SK-N-SH treated with all-trans-retinoic acid at 6 μM for 48 hours (cell line): ENCODE measurements at regions not wholly inside any gene's neighbourhood (a gene's known extent, or its start where the extent isn't known, plus 50 kb on each side); places are given as distances from the start of the nearest gene placed in this dataset.
A peak's percentile ranks its signal among the peaks of the same experiment; 100 is the strongest.

Experiments used
- ATAC-seq: fragments of 200-7000 bp; cut with Tn5 transposase; 3 replicates; pipeline ENCODE4 v1.9.1; 2020; ENCODE audit warnings: mild to moderate bottlenecking, moderate library complexity
- ARNTL ChIP-seq: fragments of 450-650 bp; formaldehyde crosslinking; IDR thresholded peaks from 2 replicates; pipeline ENCODE4 v1.5.0; 2020; ENCODE audit warnings: low read depth, mild to moderate bottlenecking, moderate library complexity, borderline replicate concordance
- BACH2 ChIP-seq: fragments of 250-450 bp; sonication (Bioruptor Pico); IDR thresholded peaks from 2 replicates; pipeline ENCODE4 v1.9.0; 2021; ENCODE audit warnings: mild to moderate bottlenecking, borderline replicate concordance
- CREB5 ChIP-seq: fragments of 250-450 bp; sonication (Bioruptor Pico); IDR thresholded peaks from 2 replicates; pipeline ENCODE4 v1.5.1; 2020; ENCODE audit warnings: low read depth, mild to moderate bottlenecking, moderate library complexity
- CSDC2 ChIP-seq: fragments of 250-450 bp; sonication (Bioruptor Pico); IDR thresholded peaks from 2 replicates; pipeline ENCODE4 v1.5.0; 2020; ENCODE audit warnings: mild to moderate bottlenecking, moderate library complexity
- ESRRG ChIP-seq: fragments of 250-450 bp; sonication (Bioruptor Pico); IDR thresholded peaks from 2 replicates; pipeline ENCODE4 v1.6.1; 2021; ENCODE audit warnings: mild to moderate bottlenecking
- GLIS3 ChIP-seq: fragments of 250-450 bp; sonication (Bioruptor Pico); IDR thresholded peaks from 2 replicates; pipeline ENCODE4 v1.5.0; 2020; ENCODE audit warnings: mild to moderate bottlenecking, moderate library complexity
- ISL1 ChIP-seq: fragments of 250-450 bp; sonication (Bioruptor Pico); IDR thresholded peaks from 2 replicates; pipeline ENCODE4 v2.1.2; 2022; ENCODE audit warnings: mild to moderate bottlenecking, moderate library complexity
- OSR1 ChIP-seq: fragments of 250-450 bp; sonication (Bioruptor Pico); IDR thresholded peaks from 2 replicates; pipeline ENCODE4 v1.8.0; 2022; ENCODE audit warnings: moderate library complexity, mild to moderate bottlenecking, inconsistent platforms
- PPARA ChIP-seq: fragments of 250-450 bp; sonication (Bioruptor Pico); IDR thresholded peaks from 2 replicates; pipeline ENCODE4 v1.5.0; 2020; ENCODE audit warnings: mild to moderate bottlenecking, borderline replicate concordance
- SNAI2 ChIP-seq: fragments of 250-450 bp; sonication (Bioruptor Pico); IDR thresholded peaks from 2 replicates; pipeline ENCODE4 v1.5.0; 2020; ENCODE audit warnings: mild to moderate bottlenecking, moderate library complexity
- TCF4 ChIP-seq: fragments of 250-450 bp; sonication (Bioruptor Pico); IDR thresholded peaks from 2 replicates; pipeline ENCODE4 v1.8.0; 2021; ENCODE audit warnings: mild to moderate bottlenecking, moderate library complexity, borderline replicate concordance
- ZC3H10 ChIP-seq: fragments of 250-450 bp; sonication (Bioruptor Pico); IDR thresholded peaks from 2 replicates; pipeline ENCODE4 v1.5.1; 2021; ENCODE audit warnings: mild to moderate bottlenecking, moderate library complexity
- ZFP3 ChIP-seq: fragments of 250-450 bp; sonication (Bioruptor Pico); IDR thresholded peaks from 2 replicates; pipeline ENCODE4 v1.5.0; 2020; ENCODE audit warnings: mild to moderate bottlenecking, moderate library complexity
- ZFP30 ChIP-seq: fragments of 450-650 bp; formaldehyde crosslinking; IDR thresholded peaks from 2 replicates; pipeline ENCODE4 v1.5.0; 2022; ENCODE audit warnings: mild to moderate bottlenecking, moderate library complexity
- ZNF565 ChIP-seq: fragments of 450-650 bp; formaldehyde crosslinking; conservative IDR thresholded peaks from 2 replicates; pipeline ENCODE4 v1.5.0; 2020; ENCODE audit warnings: low read depth, mild to moderate bottlenecking, moderate library complexity
- ZNF70 ChIP-seq: fragments of 450-650 bp; formaldehyde crosslinking; IDR thresholded peaks from 2 replicates; pipeline ENCODE4 v1.5.0; 2020; ENCODE audit warnings: mild to moderate bottlenecking, moderate library complexity
- ZNF8 ChIP-seq: fragments of 450-650 bp; formaldehyde crosslinking; IDR thresholded peaks from 2 replicates; pipeline ENCODE4 v1.5.0; 2020; ENCODE audit warnings: mild to moderate bottlenecking, moderate library complexity
- TF ChIP-seq, protein P1 (sequence below): fragments of 250-450 bp; sonication (Bioruptor Pico); IDR thresholded peaks from 2 replicates; pipeline ENCODE4 v1.5.1; 2021; ENCODE audit warnings: mild to moderate bottlenecking, moderate library complexity
- TF ChIP-seq, protein P2 (sequence below): fragments of 250-450 bp; sonication (Bioruptor Pico); IDR thresholded peaks from 2 replicates; pipeline ENCODE4 v1.8.0; 2021; ENCODE audit warnings: low read depth, mild to moderate bottlenecking, moderate library complexity, borderline replicate concordance
- TF ChIP-seq, protein P3 (sequence below): fragments of 250-450 bp; sonication (Bioruptor Pico); IDR thresholded peaks from 2 replicates; pipeline ENCODE4 v1.5.0; 2020; ENCODE audit warnings: mild to moderate bottlenecking, moderate library complexity
- TF ChIP-seq, protein P4 (sequence below): fragments of 250-450 bp; sonication (Bioruptor Pico); IDR thresholded peaks from 2 replicates; pipeline ENCODE4 v1.8.0; 2020; ENCODE audit warnings: mild to moderate bottlenecking, moderate library complexity, borderline replicate concordance

DNA sequence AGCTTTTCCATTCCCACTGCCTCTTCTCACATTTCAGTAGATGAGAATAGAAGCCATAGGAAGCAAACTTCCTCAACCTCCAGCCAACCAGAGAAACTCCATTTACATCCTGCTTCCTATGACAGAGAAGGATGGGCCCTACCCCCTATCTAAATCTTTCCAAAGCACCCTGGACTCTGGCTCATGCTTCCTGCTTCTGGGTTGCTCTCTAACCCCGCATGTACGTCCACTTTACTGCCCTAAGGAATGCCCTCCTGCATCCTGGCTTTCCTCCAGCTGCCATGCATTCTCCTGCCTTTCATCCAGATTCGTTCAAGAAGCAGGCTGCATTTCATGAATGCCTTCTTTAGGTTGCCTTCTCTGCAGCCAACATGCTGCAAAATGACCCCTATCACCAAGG lies 91.9 kb downstream of the FAM217A start (continued):
- no peak for TF ChIP-seq CREB5 (CRISPR knock-in tag)
- no peak for TF ChIP-seq GLIS3 (CRISPR knock-in tag)
- no peak for TF ChIP-seq ZNF565
- no peak for TF ChIP-seq ZNF70 (CRISPR knock-in tag)
- no peak for TF ChIP-seq ZNF8 (CRISPR knock-in tag)
- no peak for TF ChIP-seq TCF4 (CRISPR knock-in tag)
- no peak for TF ChIP-seq SNAI2 (CRISPR knock-in tag)
- TF ChIP-seq ISL1 (CRISPR knock-in tag) = no peak
- TF ChIP-seq ARNTL (CRISPR knock-in tag) = no peak
- no peak for TF ChIP-seq PPARA (CRISPR knock-in tag)

- ATAC-seq = no peak; the same call in 2 of the 3 replicates
- TF ChIP-seq, protein P1, sequence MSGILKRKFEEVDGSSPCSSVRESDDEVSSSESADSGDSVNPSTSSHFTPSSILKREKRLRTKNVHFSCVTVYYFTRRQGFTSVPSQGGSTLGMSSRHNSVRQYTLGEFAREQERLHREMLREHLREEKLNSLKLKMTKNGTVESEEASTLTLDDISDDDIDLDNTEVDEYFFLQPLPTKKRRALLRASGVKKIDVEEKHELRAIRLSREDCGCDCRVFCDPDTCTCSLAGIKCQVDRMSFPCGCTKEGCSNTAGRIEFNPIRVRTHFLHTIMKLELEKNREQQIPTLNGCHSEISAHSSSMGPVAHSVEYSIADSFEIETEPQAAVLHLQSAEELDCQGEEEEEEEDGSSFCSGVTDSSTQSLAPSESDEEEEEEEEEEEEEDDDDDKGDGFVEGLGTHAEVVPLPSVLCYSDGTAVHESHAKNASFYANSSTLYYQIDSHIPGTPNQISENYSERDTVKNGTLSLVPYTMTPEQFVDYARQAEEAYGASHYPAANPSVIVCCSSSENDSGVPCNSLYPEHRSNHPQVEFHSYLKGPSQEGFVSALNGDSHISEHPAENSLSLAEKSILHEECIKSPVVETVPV = no peak
- TF ChIP-seq BACH2 (CRISPR knock-in tag) (no peak), ISL1 (CRISPR knock-in tag) (no peak), CSDC2 (CRISPR knock-in tag) (no peak), TCF4 (CRISPR knock-in tag) (no peak), ZNF70 (CRISPR knock-in tag) (no peak), ZFP30 (CRISPR knock-in tag) (no peak), ZNF565 (no peak), ZNF8 (CRISPR knock-in tag) (no peak), ARNTL (CRISPR knock-in tag) (no peak), GLIS3 (CRISPR knock-in tag) (no peak), OSR1 (CRISPR knock-in tag) (no peak), ZFP3 (CRISPR knock-in tag) (no peak)
- TF ChIP-seq, protein P2, sequence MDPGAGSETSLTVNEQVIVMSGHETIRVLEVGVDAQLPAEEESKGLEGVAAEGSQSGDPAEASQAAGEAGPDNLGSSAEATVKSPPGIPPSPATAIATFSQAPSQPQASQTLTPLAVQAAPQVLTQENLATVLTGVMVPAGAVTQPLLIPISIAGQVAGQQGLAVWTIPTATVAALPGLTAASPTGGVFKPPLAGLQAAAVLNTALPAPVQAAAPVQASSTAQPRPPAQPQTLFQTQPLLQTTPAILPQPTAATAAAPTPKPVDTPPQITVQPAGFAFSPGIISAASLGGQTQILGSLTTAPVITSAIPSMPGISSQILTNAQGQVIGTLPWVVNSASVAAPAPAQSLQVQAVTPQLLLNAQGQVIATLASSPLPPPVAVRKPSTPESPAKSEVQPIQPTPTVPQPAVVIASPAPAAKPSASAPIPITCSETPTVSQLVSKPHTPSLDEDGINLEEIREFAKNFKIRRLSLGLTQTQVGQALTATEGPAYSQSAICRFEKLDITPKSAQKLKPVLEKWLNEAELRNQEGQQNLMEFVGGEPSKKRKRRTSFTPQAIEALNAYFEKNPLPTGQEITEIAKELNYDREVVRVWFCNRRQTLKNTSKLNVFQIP (CRISPR knock-in tag) = no peak
- TF ChIP-seq, protein P3, sequence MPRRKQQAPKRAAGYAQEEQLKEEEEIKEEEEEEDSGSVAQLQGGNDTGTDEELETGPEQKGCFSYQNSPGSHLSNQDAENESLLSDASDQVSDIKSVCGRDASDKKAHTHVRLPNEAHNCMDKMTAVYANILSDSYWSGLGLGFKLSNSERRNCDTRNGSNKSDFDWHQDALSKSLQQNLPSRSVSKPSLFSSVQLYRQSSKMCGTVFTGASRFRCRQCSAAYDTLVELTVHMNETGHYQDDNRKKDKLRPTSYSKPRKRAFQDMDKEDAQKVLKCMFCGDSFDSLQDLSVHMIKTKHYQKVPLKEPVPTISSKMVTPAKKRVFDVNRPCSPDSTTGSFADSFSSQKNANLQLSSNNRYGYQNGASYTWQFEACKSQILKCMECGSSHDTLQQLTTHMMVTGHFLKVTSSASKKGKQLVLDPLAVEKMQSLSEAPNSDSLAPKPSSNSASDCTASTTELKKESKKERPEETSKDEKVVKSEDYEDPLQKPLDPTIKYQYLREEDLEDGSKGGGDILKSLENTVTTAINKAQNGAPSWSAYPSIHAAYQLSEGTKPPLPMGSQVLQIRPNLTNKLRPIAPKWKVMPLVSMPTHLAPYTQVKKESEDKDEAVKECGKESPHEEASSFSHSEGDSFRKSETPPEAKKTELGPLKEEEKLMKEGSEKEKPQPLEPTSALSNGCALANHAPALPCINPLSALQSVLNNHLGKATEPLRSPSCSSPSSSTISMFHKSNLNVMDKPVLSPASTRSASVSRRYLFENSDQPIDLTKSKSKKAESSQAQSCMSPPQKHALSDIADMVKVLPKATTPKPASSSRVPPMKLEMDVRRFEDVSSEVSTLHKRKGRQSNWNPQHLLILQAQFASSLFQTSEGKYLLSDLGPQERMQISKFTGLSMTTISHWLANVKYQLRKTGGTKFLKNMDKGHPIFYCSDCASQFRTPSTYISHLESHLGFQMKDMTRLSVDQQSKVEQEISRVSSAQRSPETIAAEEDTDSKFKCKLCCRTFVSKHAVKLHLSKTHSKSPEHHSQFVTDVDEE (CRISPR knock-in tag) = no peak
These were observed 91.4 kb downstream of the FAM217A start for GRCh38 chr6:3987576-3987975.

- peak; percentile 94 for ATAC-seq
- TF ChIP-seq SNAI2 (CRISPR knock-in tag) (no peak), CSDC2 (CRISPR knock-in tag) (0 out of 2 replicates have a peak, but pooled peaks have one; percentile 29)
These were observed 88.0 kb downstream of the FAM217A start for GRCh38 chr6:3990692-3991491.

GRCh38 chr6:3991941-3992340 lies 87.0 kb downstream of the FAM217A start:
- TF ChIP-seq, protein P1 = no peak
- no peak for TF ChIP-seq CSDC2 (CRISPR knock-in tag)
- TF ChIP-seq ESRRG = no peak
- TF ChIP-seq ZNF565 = no peak
- no peak for TF ChIP-seq BACH2 (CRISPR knock-in tag)
- TF ChIP-seq, protein P4, sequence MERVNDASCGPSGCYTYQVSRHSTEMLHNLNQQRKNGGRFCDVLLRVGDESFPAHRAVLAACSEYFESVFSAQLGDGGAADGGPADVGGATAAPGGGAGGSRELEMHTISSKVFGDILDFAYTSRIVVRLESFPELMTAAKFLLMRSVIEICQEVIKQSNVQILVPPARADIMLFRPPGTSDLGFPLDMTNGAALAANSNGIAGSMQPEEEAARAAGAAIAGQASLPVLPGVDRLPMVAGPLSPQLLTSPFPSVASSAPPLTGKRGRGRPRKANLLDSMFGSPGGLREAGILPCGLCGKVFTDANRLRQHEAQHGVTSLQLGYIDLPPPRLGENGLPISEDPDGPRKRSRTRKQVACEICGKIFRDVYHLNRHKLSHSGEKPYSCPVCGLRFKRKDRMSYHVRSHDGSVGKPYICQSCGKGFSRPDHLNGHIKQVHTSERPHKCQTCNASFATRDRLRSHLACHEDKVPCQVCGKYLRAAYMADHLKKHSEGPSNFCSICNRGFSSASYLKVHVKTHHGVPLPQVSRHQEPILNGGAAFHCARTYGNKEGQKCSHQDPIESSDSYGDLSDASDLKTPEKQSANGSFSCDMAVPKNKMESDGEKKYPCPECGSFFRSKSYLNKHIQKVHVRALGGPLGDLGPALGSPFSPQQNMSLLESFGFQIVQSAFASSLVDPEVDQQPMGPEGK = no peak
- no peak for TF ChIP-seq ZC3H10 (CRISPR knock-in tag)
- ATAC-seq = no peak
